ENCODE measurements at regions not wholly inside any gene's neighbourhood (a gene's known extent, or its start where the extent isn't known, plus 50 kb on each side); places are given as distances from the start of the nearest gene placed in this dataset.

DNA sequence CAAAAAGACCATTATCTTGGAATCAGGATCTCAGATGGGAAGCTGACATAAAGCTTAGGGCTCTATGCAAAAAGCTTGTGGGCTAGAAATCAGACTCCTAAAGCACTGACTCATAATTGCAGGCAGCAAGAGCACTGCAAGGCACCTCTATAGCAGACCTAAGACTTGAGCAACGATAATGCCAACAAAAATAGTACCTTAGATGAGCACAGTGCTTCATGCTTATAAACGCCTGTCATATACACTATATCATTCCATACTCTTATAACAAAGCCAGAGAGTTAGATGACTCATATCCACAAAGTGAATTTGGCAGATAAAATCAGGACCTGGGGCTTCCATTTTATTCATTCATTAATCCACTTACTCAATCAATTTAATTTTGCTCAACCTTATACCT lies 560.8 kb downstream of the MCTP2 start:
- TF ChIP-seq, protein P1, sequence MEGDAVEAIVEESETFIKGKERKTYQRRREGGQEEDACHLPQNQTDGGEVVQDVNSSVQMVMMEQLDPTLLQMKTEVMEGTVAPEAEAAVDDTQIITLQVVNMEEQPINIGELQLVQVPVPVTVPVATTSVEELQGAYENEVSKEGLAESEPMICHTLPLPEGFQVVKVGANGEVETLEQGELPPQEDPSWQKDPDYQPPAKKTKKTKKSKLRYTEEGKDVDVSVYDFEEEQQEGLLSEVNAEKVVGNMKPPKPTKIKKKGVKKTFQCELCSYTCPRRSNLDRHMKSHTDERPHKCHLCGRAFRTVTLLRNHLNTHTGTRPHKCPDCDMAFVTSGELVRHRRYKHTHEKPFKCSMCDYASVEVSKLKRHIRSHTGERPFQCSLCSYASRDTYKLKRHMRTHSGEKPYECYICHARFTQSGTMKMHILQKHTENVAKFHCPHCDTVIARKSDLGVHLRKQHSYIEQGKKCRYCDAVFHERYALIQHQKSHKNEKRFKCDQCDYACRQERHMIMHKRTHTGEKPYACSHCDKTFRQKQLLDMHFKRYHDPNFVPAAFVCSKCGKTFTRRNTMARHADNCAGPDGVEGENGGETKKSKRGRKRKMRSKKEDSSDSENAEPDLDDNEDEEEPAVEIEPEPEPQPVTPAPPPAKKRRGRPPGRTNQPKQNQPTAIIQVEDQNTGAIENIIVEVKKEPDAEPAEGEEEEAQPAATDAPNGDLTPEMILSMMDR (IDR thresholded peaks at IDR 0.05) = no peak
- no peak for TF ChIP-seq POLR2A (IDR thresholded peaks at IDR 0.05)
